ENCODE measurements at regions not wholly inside any gene's neighbourhood (a gene's known extent, or its start where the extent isn't known, plus 50 kb on each side); places are given as distances from the start of the nearest gene placed in this dataset.

DNA sequence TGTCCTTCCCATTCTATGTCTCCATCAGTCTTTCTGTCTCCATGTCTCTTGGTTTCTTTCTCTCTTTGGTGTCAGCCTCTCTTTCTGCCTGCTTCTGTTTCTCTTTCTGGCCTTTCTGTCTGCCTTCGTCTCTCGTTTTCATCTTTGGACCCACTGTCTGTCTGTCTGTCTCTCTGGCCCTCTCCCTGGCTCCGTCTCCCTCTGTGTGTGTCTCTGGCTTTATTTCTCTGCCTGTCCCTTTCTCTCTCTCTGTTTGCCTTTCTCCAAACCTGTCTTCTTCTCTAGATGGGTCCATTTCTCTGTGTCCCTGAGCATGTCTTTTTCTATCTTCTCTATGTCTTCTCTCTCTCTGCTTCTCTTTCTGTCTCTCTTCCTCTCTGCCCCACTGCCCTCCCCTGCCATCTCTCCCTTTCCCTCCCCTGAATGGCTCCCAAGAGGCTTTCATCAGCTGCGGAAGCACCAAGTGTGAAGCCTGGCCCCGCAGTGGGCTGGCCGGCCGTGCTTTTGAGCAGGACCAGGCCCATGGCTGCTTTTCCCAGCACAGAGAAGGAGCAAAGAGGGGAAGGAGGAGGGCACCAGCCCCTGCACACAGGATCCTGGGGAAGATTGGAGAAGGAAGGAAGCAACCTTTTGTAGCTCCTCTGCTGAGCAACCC lies 57.4 kb downstream of the PJA1 start:
- Histone ChIP-seq H3K4me3 (ENCODE audit: low read length) (no peak overlapping the region), H3K27ac (ENCODE audit: low read depth, low read length) (no peak overlapping the region), H3K9me3 (ENCODE audit: control insufficient read depth, insufficient read depth, low read length) (no peaks in the 10 kb centered on the region), H3K9me2 (replicated peaks; ENCODE audit: control insufficient read depth, low read length) (no peaks in the 10 kb centered on the region), H3K4me1 (ENCODE audit: control insufficient read depth, low read length) (no peaks in the 10 kb centered on the region), H3K79me2 (ENCODE audit: control insufficient read depth, low read length) (no peaks in the 10 kb centered on the region), H4K20me1 (ENCODE audit: control insufficient read depth, insufficient read depth, low read depth, low read length) (no peaks in the 10 kb centered on the region), H3K27me3 (ENCODE audit: control insufficient read depth, low read length) (no peaks in the 10 kb centered on the region), H3K4me2 (ENCODE audit: low read length) (no peak overlapping the region), H3F3A (ENCODE audit: control insufficient read depth, insufficient read depth) (no peaks in the 10 kb centered on the region), H3K36me3 (ENCODE audit: control insufficient read depth, low read length) (no peaks in the 10 kb centered on the region)
- no peak for TF ChIP-seq CTCF (IDR thresholded peaks at IDR 0.05; ENCODE audit: low read depth, low read length, poor library complexity, severe bottlenecking)
- TF ChIP-seq EZH2phosphoT487 (IDR thresholded peaks at IDR 0.05; ENCODE audit: borderline replicate concordance, low read length), result no peak

GRCh38 chrX:69107231-69107739 lies 58.0 kb downstream of the PJA1 start:
- TF ChIP-seq CTCF (IDR thresholded peaks at IDR 0.05; ENCODE audit: low read depth, low read length, poor library complexity, severe bottlenecking) (no peak), EZH2phosphoT487 (IDR thresholded peaks at IDR 0.05; ENCODE audit: borderline replicate concordance, low read length) (no peak)
- no peak overlapping the region for H3K4me2 ChIP-seq (ENCODE audit: low read length)
- H3K9me3 ChIP-seq (ENCODE audit: control insufficient read depth, insufficient read depth, low read length), result no peaks in the 10 kb centered on the region
- no peaks in the 10 kb centered on the region for H3F3A ChIP-seq (ENCODE audit: control insufficient read depth, insufficient read depth)
- no peak overlapping the region for H3K4me3 ChIP-seq (ENCODE audit: low read length)
- no peaks in the 10 kb centered on the region for H4K20me1 ChIP-seq (ENCODE audit: control insufficient read depth, insufficient read depth, low read depth, low read length)
- no peaks in the 10 kb centered on the region for H3K36me3 ChIP-seq (ENCODE audit: control insufficient read depth, low read length)
- no peaks in the 10 kb centered on the region for H3K27me3 ChIP-seq (ENCODE audit: control insufficient read depth, low read length)
- no peaks in the 10 kb centered on the region for H3K4me1 ChIP-seq (ENCODE audit: control insufficient read depth, low read length)
- H3K79me2 ChIP-seq (ENCODE audit: control insufficient read depth, low read length), result no peaks in the 10 kb centered on the region
- H3K9me2 ChIP-seq (replicated peaks; ENCODE audit: control insufficient read depth, low read length), result no peaks in the 10 kb centered on the region
- H3K27ac ChIP-seq (ENCODE audit: low read depth, low read length), result no peak overlapping the region

GRCh38 chrX:69104756-69105434 lies 60.4 kb downstream of the PJA1 start:
- H3K27ac ChIP-seq (ENCODE audit: low read depth, low read length), result no peak overlapping the region
- no peak overlapping the region for H3K4me2 ChIP-seq (ENCODE audit: low read length)
- H3K9me3 ChIP-seq (ENCODE audit: control insufficient read depth, insufficient read depth, low read length), result no peaks in the 10 kb centered on the region
- no peaks in the 10 kb centered on the region for H3F3A ChIP-seq (ENCODE audit: control insufficient read depth, insufficient read depth)
- no peaks in the 10 kb centered on the region for H4K20me1 ChIP-seq (ENCODE audit: control insufficient read depth, insufficient read depth, low read depth, low read length)
- H3K9me2 ChIP-seq (replicated peaks; ENCODE audit: control insufficient read depth, low read length), result no peaks in the 10 kb centered on the region
- no peaks in the 10 kb centered on the region for H3K27me3 ChIP-seq (ENCODE audit: control insufficient read depth, low read length)
- H3K36me3 ChIP-seq (ENCODE audit: control insufficient read depth, low read length), result no peaks in the 10 kb centered on the region
- no peak overlapping the region for H3K4me3 ChIP-seq (ENCODE audit: low read length)
- H3K4me1 ChIP-seq (ENCODE audit: control insufficient read depth, low read length), result no peaks in the 10 kb centered on the region
- TF ChIP-seq EZH2phosphoT487 (IDR thresholded peaks at IDR 0.05; ENCODE audit: borderline replicate concordance, low read length) (no peak), CTCF (IDR thresholded peaks at IDR 0.05; ENCODE audit: low read depth, low read length, poor library complexity, severe bottlenecking) (no peak)
- H3K79me2 ChIP-seq (ENCODE audit: control insufficient read depth, low read length), result no peaks in the 10 kb centered on the region

Data from DOHH2 (cell line).